MCF 10A (cell line): ENCODE measurements at regions not wholly inside any gene's neighbourhood (a gene's known extent, or its start where the extent isn't known, plus 50 kb on each side); places are given as distances from the start of the nearest gene placed in this dataset.
A peak's percentile ranks its signal among the peaks of the same experiment; 100 is the strongest.

ENCODE experiments used
- BruUV-seq: library from RNA; stranded (reverse); fragments of 400-500 nt; replicated peaks from 2 replicates; lab custom pipeline; 2021; lab: Mats Ljungman, UMichigan
- CTCF ChIA-PET: fragments of 300-600 bp; sonication (Branson Sonifier 250); formaldehyde crosslinking; extraction: SDS; loops from one replicate; lab custom pipeline; 2021; ENCODE audit warnings: antibody characterized with exemption, inconsistent platforms; lab: Yijun Ruan, JAX
- POLR2A ChIA-PET: fragments of 300-600, 350-650 bp; sonication (Branson Sonifier 250); formaldehyde crosslinking; extraction: SDS; loops from one replicate; lab custom pipeline; 2020; ENCODE audit warnings: antibody characterized with exemption, inconsistent platforms; lab: Yijun Ruan, JAX
- DNase-seq: peaks from one replicate; pipeline ENCODE4 v3.0.0-alpha.2; 2018; ENCODE audit not compliant: unreplicated experiment
- H3K27ac Mint-ChIP-seq: one replicate; pipeline ENCODE4 v1.8.0; 2022; ENCODE audit warnings: mild to moderate bottlenecking, low read depth, mixed read lengths; ENCODE audit not compliant: unreplicated experiment
- H3K27me3 Mint-ChIP-seq: one replicate; pipeline ENCODE4 v1.8.0; 2022; ENCODE audit warnings: mixed read lengths; ENCODE audit not compliant: insufficient read depth, unreplicated experiment
- H3K36me3 Mint-ChIP-seq: one replicate; pipeline ENCODE4 v1.8.0; 2022; ENCODE audit warnings: mild to moderate bottlenecking, moderate library complexity, mixed read lengths; ENCODE audit not compliant: insufficient read depth, unreplicated experiment
- H3K4me1 Mint-ChIP-seq: one replicate; pipeline ENCODE4 v1.8.0; 2022; ENCODE audit warnings: mixed read lengths; ENCODE audit not compliant: insufficient read depth, unreplicated experiment
- H3K4me3 Mint-ChIP-seq: one replicate; pipeline ENCODE4 v1.8.0; 2022; ENCODE audit warnings: mild to moderate bottlenecking, moderate library complexity, mixed read lengths; ENCODE audit not compliant: unreplicated experiment
- H3K9me3 Mint-ChIP-seq: one replicate; pipeline ENCODE4 v1.8.0; 2022; ENCODE audit warnings: mixed read lengths; ENCODE audit not compliant: unreplicated experiment
- intact Hi-C: fragments of 100-400 bp; cut with micrococcal nuclease; formaldehyde crosslinking; loops from 2 replicates; pipeline ENCODE4 v1.14.1; 2022
- TF ChIP-seq, protein P1 (sequence below): fragments of 200-600 bp; IDR thresholded peaks from one replicate; pipeline ENCODE4 v1.8.0; 2022; ENCODE audit warnings: antibody characterized with exemption, mild to moderate bottlenecking; ENCODE audit not compliant: unreplicated experiment

DNA sequence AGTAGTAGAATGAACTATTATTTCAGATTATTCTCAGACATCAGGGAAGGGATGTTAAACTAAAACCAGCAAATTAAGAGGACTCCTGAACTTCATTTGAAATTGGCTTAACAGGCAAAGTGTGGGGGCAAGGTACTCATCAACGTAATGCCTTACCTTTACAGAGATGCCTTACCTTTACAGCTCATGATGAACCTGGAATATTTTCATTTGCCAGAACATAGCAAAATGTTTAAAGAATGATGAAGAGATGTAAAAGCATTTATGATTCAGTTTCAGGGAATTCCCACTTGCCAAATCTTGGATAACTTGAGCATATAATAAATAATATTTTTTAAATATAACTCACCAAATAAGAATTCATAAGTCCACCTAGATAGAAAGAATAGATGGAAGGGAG lies 207.5 kb downstream of the TINAG start:
- CTCF ChIA-PET = interaction anchor here (0.6 to 1.0 kb wide), 2 partner anchors 477 to 557 kb away, joined by 3 read pairs; no protein-coding TSS in a partner anchor
- no TSS peak for BruUV-seq
- H3K27me3 Mint-ChIP-seq = no peaks in the 10 kb centered on the region
- H3K4me1 Mint-ChIP-seq = peaks cover 10% of the 10 kb centered on the region
- no peaks in the 10 kb centered on the region for H3K36me3 Mint-ChIP-seq
- H3K9me3 Mint-ChIP-seq = no peaks in the 10 kb centered on the region
- H3K4me3 Mint-ChIP-seq = no peak overlapping the region
- TF ChIP-seq, protein P1, sequence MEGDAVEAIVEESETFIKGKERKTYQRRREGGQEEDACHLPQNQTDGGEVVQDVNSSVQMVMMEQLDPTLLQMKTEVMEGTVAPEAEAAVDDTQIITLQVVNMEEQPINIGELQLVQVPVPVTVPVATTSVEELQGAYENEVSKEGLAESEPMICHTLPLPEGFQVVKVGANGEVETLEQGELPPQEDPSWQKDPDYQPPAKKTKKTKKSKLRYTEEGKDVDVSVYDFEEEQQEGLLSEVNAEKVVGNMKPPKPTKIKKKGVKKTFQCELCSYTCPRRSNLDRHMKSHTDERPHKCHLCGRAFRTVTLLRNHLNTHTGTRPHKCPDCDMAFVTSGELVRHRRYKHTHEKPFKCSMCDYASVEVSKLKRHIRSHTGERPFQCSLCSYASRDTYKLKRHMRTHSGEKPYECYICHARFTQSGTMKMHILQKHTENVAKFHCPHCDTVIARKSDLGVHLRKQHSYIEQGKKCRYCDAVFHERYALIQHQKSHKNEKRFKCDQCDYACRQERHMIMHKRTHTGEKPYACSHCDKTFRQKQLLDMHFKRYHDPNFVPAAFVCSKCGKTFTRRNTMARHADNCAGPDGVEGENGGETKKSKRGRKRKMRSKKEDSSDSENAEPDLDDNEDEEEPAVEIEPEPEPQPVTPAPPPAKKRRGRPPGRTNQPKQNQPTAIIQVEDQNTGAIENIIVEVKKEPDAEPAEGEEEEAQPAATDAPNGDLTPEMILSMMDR = no peak
- POLR2A ChIA-PET = interaction anchor here (0.6 kb wide), 1 partner anchor 171 kb away, joined by 5 read pairs; no protein-coding TSS in a partner anchor
- H3K27ac Mint-ChIP-seq = no peak overlapping the region
- intact Hi-C loops = loop anchor here (1.0 to 10.0 kb wide), 3 partner anchors 329 to 554 kb away; partner anchors contain the start of gene FAM83B
- DNase-seq = no peak

DNA sequence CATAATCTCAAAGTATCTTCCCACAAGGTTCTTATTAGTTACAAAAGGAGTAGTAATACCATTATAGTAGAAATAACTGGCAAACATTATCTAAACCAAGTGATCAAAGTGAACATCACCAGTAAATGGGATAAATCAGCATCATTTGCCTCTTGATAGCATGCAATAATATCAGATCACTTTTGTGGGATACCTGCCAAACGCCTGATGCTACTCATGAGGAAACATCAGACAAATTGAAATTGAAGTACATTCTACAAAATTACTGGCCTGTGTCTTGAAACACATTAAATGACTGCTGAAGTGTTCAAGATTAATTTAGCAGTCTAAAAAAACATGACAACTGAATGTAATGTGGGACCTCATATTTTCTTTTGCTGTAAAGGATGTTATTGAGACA lies 208.1 kb downstream of the TINAG start:
- ChIA-PET CTCF (no interaction called here), POLR2A (no interaction called here)
- H3K36me3 Mint-ChIP-seq = no peaks in the 10 kb centered on the region
- TF ChIP-seq, protein P1 = no peak
- H3K27me3 Mint-ChIP-seq = no peaks in the 10 kb centered on the region
- peaks cover 10% of the 10 kb centered on the region for H3K4me1 Mint-ChIP-seq
- no peaks in the 10 kb centered on the region for H3K9me3 Mint-ChIP-seq
- BruUV-seq = no TSS peak
- H3K27ac Mint-ChIP-seq = no peak overlapping the region
- no peak for DNase-seq
- no peak overlapping the region for H3K4me3 Mint-ChIP-seq
- intact Hi-C loops = loop anchor here (10.0 kb wide), 2 partner anchors 328 to 532 kb away; partner anchors contain the start of gene FAM83B

DNA sequence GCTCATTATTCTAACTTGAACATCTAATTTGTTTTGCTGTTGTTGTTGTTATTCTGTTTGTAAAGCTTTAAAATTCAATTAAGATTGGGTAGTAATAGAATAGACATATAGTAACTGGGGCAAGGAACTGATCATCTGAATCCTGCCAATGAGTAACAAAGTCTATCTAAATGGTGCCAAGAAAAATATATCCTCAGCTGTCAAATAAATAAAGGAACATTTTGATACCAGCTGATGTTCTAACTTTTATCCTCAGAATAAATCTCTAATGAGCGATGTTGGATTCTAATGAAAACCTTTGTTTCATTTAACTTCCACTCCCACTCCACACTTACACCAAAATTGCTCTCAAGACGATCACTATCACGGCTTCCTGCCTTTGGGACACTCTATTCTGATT lies 210.9 kb downstream of the TINAG start:
- no peak overlapping the region for H3K27ac Mint-ChIP-seq
- TF ChIP-seq, protein P1 = no peak
- BruUV-seq = no TSS peak
- H3K4me1 Mint-ChIP-seq = peaks cover 10% of the 10 kb centered on the region
- H3K36me3 Mint-ChIP-seq = no peaks in the 10 kb centered on the region
- ChIA-PET CTCF (no interaction called here), POLR2A (no interaction called here)
- H3K4me3 Mint-ChIP-seq = no peak overlapping the region
- H3K27me3 Mint-ChIP-seq = no peaks in the 10 kb centered on the region
- no peak for DNase-seq
- intact Hi-C loops = loop anchor here (10.0 kb wide), 2 partner anchors 326 to 534 kb away; partner anchors contain the start of gene FAM83B
- no peaks in the 10 kb centered on the region for H3K9me3 Mint-ChIP-seq

DNA sequence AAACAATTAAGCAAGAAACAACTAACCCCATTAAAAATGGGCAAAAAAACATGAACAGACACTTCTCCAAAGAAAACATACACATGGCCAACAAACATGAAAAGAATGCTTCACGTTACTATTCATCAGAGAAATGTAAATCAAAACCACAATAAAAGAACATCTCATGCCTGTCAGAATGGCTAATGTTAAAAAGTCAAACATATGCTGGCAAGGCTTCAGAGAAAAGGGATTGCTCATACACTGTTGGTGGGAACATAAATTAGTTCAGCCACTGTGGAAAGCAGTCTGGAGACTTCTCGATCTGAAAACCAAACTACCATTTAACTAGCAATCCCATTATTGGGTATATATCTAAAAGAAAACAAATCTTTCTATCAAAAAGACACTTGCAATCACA lies 217.5 kb downstream of the TINAG start:
- Mint-ChIP-seq H3K9me3 (peaks cover 6% of the 10 kb centered on the region), H3K27me3 (no peaks in the 10 kb centered on the region), H3K27ac (no peak overlapping the region), H3K36me3 (no peaks in the 10 kb centered on the region), H3K4me1 (no peaks in the 10 kb centered on the region), H3K4me3 (no peak overlapping the region)
- intact Hi-C loops = no loop called here
- TF ChIP-seq, protein P1 = no peak
- ChIA-PET POLR2A (no interaction called here), CTCF (no interaction called here)
- BruUV-seq = no TSS peak
- peak; percentile 43 for DNase-seq
